CD4-positive, alpha-beta T cell treated with Interferon gamma for 1 hour (primary cell): ENCODE measurements at regions not wholly inside any gene's neighbourhood (a gene's known extent, or its start where the extent isn't known, plus 50 kb on each side); places are given as distances from the start of the nearest gene placed in this dataset.
"Not testable (repeated sequence)": the region's sequence is repeated elsewhere in the genome, so short reads cannot be mapped to it uniquely, and the experiment has no call there.

Source experiments
- DNase-seq: peaks from one replicate; pipeline ENCODE4 v3.0.0-alpha.2; 2020

- DNase-seq, result no peak
Observed at GRCh38 chr13:47892374-47892773, 108.7 kb downstream of the SUCLA2 start.

GRCh38 chr13:47890146-47890814 is 110.8 kb downstream of the SUCLA2 start:
- DNase-seq, result no peak

- DNase-seq, result no peak
Observed at GRCh38 chr13:47886314-47886713, 114.8 kb downstream of the SUCLA2 start.

GRCh38 chr13:47875201-47875600 is 125.9 kb downstream of the SUCLA2 start:
- no peak for DNase-seq

GRCh38 chr13:47873987-47874386 is 127.1 kb downstream of the SUCLA2 start:
- DNase-seq, result not testable (repeated sequence)

GRCh38 chr13:47873319-47873718 is 127.8 kb downstream of the SUCLA2 start:
- not testable (repeated sequence) for DNase-seq

GRCh38 chr13:47869776-47870175 is 131.3 kb downstream of the SUCLA2 start:
- DNase-seq, result no peak

GRCh38 chr13:47865883-47866282 is 135.2 kb downstream of the SUCLA2 start:
- no peak for DNase-seq

- DNase-seq, result no peak
Observed at GRCh38 chr13:47862841-47863240, 138.2 kb downstream of the SUCLA2 start.

GRCh38 chr13:47859165-47859564 is 141.9 kb downstream of the SUCLA2 start:
- DNase-seq, result no peak

- no peak for DNase-seq
Observed at GRCh38 chr13:47858042-47859025, 142.7 kb downstream of the SUCLA2 start.

GRCh38 chr13:47853236-47853635 is 147.8 kb downstream of the SUCLA2 start:
- DNase-seq, result no peak

- DNase-seq, result no peak
Observed at GRCh38 chr13:47846886-47847285, 154.2 kb downstream of the SUCLA2 start.

GRCh38 chr13:47845981-47846380 is 155.1 kb downstream of the SUCLA2 start:
- no peak for DNase-seq

- no peak for DNase-seq
Observed at GRCh38 chr13:47843005-47843404, 158.1 kb downstream of the SUCLA2 start.

- DNase-seq, result no peak
Observed at GRCh38 chr13:47841151-47841550, 159.9 kb downstream of the SUCLA2 start.

- no peak for DNase-seq
Observed at GRCh38 chr13:47837906-47838305, 163.2 kb downstream of the SUCLA2 start.

- no peak for DNase-seq
Observed at GRCh38 chr13:47837104-47837880, 163.8 kb downstream of the SUCLA2 start.

- no peak for DNase-seq
Observed at GRCh38 chr13:47835470-47836228, 165.4 kb downstream of the SUCLA2 start.

- no peak for DNase-seq
Observed at GRCh38 chr13:47832458-47832972, 168.6 kb downstream of the SUCLA2 start.

- no peak for DNase-seq
Observed at GRCh38 chr13:47831265-47831664, 169.8 kb downstream of the SUCLA2 start.

- no peak for DNase-seq
Observed at GRCh38 chr13:47829690-47830089, 171.4 kb downstream of the SUCLA2 start.
